HepG2 (cell line): ENCODE measurements at regions not wholly inside any gene's neighbourhood (a gene's known extent, or its start where the extent isn't known, plus 50 kb on each side); places are given as distances from the start of the nearest gene placed in this dataset.

ENCODE experiments used
- FOXP1 ChIP-seq, 2 experiments: fragments of 450-650 bp in 1 of 2; IDR thresholded peaks; 2 replicates each; pipeline ENCODE4 v1.6.1; 2017 to 2018; ENCODE audit warnings: antibody characterized with exemption in 1 of 2
- HES4 ChIP-seq: sonication (generic); formaldehyde crosslinking; IDR thresholded peaks from 2 replicates; pipeline ENCODE4 v1.9.0; 2021; ENCODE audit warnings: mild to moderate bottlenecking, missing genetic modification reagents, borderline replicate concordance
- IRX3 ChIP-seq: sonication (generic); formaldehyde crosslinking; IDR thresholded peaks from 2 replicates; pipeline ENCODE4 v1.8.1; 2023; ENCODE audit warnings: mild to moderate bottlenecking, low read depth, missing genetic modification reagents, borderline replicate concordance
- ZBTB7B ChIP-seq: sonication (generic); formaldehyde crosslinking; IDR thresholded peaks from 2 replicates; pipeline ENCODE4 v1.4.0; 2020; ENCODE audit warnings: missing genetic modification reagents
- ZNF10 ChIP-seq: sonication (generic); formaldehyde crosslinking; IDR thresholded peaks from 2 replicates; pipeline ENCODE4 v1.4.0; 2020; ENCODE audit warnings: mild to moderate bottlenecking, low read depth, missing genetic modification reagents, borderline replicate concordance
- TF ChIP-seq, protein P1 (sequence below): sonication (generic); formaldehyde crosslinking; IDR thresholded peaks from 2 replicates; pipeline ENCODE4 v1.5.1; 2020; ENCODE audit warnings: mild to moderate bottlenecking, missing genetic modification reagents, borderline replicate concordance
- TF ChIP-seq, protein P2 (sequence below): sonication (generic); formaldehyde crosslinking; IDR thresholded peaks from 2 replicates; pipeline ENCODE4 v1.9.0; 2021; ENCODE audit warnings: missing genetic modification reagents, mild to moderate bottlenecking, borderline replicate concordance

DNA sequence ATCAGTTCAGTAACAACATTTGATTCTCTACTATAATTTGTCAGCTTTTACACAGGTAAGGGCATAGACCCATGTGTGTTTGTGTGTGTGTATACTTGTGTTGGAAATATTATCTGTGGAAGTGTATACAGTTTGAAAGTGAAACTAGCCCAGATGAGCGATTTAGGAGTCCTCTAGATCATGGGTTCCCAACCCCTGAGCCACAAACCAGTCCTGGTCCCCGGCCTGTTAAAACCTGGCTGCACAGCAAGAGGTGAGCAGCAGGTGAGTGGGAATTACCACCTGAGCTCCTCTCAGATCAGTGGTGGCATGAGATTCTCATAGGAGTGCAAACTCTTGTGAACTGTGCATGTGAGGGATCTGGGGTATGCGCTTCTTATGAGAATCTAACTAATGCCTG is 1221.5 kb upstream of the SORCS1 start (continued):
- TF ChIP-seq, protein P1, sequence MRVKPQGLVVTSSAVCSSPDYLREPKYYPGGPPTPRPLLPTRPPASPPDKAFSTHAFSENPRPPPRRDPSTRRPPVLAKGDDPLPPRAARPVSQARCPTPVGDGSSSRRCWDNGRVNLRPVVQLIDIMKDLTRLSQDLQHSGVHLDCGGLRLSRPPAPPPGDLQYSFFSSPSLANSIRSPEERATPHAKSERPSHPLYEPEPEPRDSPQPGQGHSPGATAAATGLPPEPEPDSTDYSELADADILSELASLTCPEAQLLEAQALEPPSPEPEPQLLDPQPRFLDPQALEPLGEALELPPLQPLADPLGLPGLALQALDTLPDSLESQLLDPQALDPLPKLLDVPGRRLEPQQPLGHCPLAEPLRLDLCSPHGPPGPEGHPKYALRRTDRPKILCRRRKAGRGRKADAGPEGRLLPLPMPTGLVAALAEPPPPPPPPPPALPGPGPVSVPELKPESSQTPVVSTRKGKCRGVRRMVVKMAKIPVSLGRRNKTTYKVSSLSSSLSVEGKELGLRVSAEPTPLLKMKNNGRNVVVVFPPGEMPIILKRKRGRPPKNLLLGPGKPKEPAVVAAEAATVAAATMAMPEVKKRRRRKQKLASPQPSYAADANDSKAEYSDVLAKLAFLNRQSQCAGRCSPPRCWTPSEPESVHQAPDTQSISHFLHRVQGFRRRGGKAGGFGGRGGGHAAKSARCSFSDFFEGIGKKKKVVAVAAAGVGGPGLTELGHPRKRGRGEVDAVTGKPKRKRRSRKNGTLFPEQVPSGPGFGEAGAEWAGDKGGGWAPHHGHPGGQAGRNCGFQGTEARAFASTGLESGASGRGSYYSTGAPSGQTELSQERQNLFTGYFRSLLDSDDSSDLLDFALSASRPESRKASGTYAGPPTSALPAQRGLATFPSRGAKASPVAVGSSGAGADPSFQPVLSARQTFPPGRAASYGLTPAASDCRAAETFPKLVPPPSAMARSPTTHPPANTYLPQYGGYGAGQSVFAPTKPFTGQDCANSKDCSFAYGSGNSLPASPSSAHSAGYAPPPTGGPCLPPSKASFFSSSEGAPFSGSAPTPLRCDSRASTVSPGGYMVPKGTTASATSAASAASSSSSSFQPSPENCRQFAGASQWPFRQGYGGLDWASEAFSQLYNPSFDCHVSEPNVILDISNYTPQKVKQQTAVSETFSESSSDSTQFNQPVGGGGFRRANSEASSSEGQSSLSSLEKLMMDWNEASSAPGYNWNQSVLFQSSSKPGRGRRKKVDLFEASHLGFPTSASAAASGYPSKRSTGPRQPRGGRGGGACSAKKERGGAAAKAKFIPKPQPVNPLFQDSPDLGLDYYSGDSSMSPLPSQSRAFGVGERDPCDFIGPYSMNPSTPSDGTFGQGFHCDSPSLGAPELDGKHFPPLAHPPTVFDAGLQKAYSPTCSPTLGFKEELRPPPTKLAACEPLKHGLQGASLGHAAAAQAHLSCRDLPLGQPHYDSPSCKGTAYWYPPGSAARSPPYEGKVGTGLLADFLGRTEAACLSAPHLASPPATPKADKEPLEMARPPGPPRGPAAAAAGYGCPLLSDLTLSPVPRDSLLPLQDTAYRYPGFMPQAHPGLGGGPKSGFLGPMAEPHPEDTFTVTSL (CRISPR knock-in tag): no peak
- TF ChIP-seq, protein P2, sequence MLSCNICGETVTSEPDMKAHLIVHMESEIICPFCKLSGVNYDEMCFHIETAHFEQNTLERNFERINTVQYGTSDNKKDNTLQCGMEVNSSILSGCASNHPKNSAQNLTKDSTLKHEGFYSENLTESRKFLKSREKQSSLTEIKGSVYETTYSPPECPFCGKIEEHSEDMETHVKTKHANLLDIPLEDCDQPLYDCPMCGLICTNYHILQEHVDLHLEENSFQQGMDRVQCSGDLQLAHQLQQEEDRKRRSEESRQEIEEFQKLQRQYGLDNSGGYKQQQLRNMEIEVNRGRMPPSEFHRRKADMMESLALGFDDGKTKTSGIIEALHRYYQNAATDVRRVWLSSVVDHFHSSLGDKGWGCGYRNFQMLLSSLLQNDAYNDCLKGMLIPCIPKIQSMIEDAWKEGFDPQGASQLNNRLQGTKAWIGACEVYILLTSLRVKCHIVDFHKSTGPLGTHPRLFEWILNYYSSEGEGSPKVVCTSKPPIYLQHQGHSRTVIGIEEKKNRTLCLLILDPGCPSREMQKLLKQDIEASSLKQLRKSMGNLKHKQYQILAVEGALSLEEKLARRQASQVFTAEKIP: no peak
- TF ChIP-seq ZNF10 (no peak), HES4 (no peak), FOXP1 (IDR thresholded peaks at IDR 0.05) (no peak), FOXP1 (CRISPR knock-in tag; IDR thresholded peaks at IDR 0.05) (no peak), ZBTB7B (no peak), IRX3 (CRISPR knock-in tag) (no peak)
